Heart right ventricle (tissue), 16 donors: ENCODE measurements at regions not wholly inside any gene's neighbourhood (a gene's known extent, or its start where the extent isn't known, plus 50 kb on each side); places are given as distances from the start of the nearest gene placed in this dataset.

ENCODE experiments used
- ATAC-seq, 8 donors: fragments of 200-7000 bp; cut with Tn5 transposase; one replicate each; pipeline ENCODE4 v1.9.1; 2020; ENCODE audit warnings: mild to moderate bottlenecking in 8 of 8, moderate library complexity in 8 of 8, moderate number of reproducible peaks in 1 of 8
- DNase-seq, 2 donors: peaks; one replicate each; pipeline ENCODE4 v3.0.0-alpha.2; 2020
- H3K27ac ChIP-seq, 10 donors: fragments of 200-600 bp; sonication (generic) in 2 of 10; one replicate each; pipeline versions ENCODE4 v1.5.0 to v1.8.0; 2020 to 2022; ENCODE audit warnings: mild to moderate bottlenecking in 3 of 10
- H3K27me3 ChIP-seq, 7 donors: fragments of 200-600 bp; one replicate each; pipeline ENCODE4 v1.8.0; 2021 to 2022; ENCODE audit warnings: mild to moderate bottlenecking in 2 of 7
- H3K36me3 ChIP-seq, 9 donors: fragments of 200-600 bp; sonication (generic) in 1 of 9; one replicate each; pipeline versions ENCODE4 v1.5.0 to v1.8.0; 2020 to 2022; ENCODE audit warnings: mild to moderate bottlenecking in 2 of 9
- H3K4me1 ChIP-seq, 9 donors: fragments of 200-600 bp; sonication (generic) in 1 of 9; one replicate each; pipeline versions ENCODE4 v1.5.0 to v1.8.0; 2020 to 2022; ENCODE audit warnings: mild to moderate bottlenecking in 4 of 9
- H3K4me3 ChIP-seq, 10 donors: fragments of 200-600 bp; sonication (generic) in 2 of 10; one replicate each; pipeline versions ENCODE4 v1.5.0 to v1.8.0; 2020 to 2022; ENCODE audit warnings: mild to moderate bottlenecking in 7 of 10, moderate library complexity in 2 of 10
- H3K9me3 ChIP-seq, 11 donors: fragments of 200-600 bp in 10 of 11; sonication (generic) in 2 of 11; one replicate each; pipeline versions ENCODE4 v1.5.0 to v1.8.0; 2013 to 2022; ENCODE audit warnings: mild to moderate bottlenecking in 2 of 11, control low read depth in 1 of 11, moderate library complexity in 1 of 11
- WGBS, 2 donors: extraction: QIAGEN DNeasy Blood & Tissue Kit; methylation state at CpG; one replicate each; pipeline ENCODE4 v1.1.7; 2013; ENCODE audit warnings: inconsistent platforms in 1 of 2; 5-methylcytosine and 5-hydroxymethylcytosine counted together
- intact Hi-C, 10 donors: fragments of 100-400 bp; cut with DNase I; formaldehyde crosslinking; loops; one replicate each; pipeline versions ENCODE4 v1.11.1 to v1.14.2; 2022
- TF ChIP-seq, protein P1 (sequence below), 9 donors: fragments of 200-600 bp; sonication (generic) in 2 of 9; IDR thresholded peaks; one replicate each; pipeline versions ENCODE4 v1.5.0 to v1.8.0; 2021 to 2022; ENCODE audit warnings: antibody characterized with exemption in 9 of 9, mild to moderate bottlenecking in 5 of 9, moderate library complexity in 1 of 9
- donor health status: Arrhythmogenic right ventricular cardiomyopathy.
- donor health status: ischemic (EF 13 %, LVEDD 7.1; RV severe dilation, severe dysfunction).
- donor health status: healthy with polysubstance abuse.
- donor health status: DM: no; HTN: yes; CAD: no.
- donor health status: DM: no; HTN: no; CAD: no.
- donor health status: ischemic (EF 25% LVEDD 6.9; RV normal size, moderate dysfunction).
- donor health status: ischemic (EF 25% LVEDD 5.7; RV mildly dilated, moderate dysfunction).
- donor health status: healthy.
- donor health status: DM: yes; HTN: yes; CAD: no.
- donor health status: Ischemic cardiomyopathy.
- donor health status: ischemic (EF 35%, LVEDD 5.7; RV mildly dilated, moderate dysfunction).
- donor health status: nonischemic (EF 11% LVEDD 7.7; RV severe dilation, severe dysfunction).
- donor health status: DM: yes; HTN: yes; CAD: no.
- donor health status: PGD.
- donor health status: ischemic (EF 29% LVEDD 5.4; RV normal size, mild dysfunction).
- donor health status: nonischemic (EF 23%, LVEDD 6.1; RV moderate dilation, normal function).

DNA sequence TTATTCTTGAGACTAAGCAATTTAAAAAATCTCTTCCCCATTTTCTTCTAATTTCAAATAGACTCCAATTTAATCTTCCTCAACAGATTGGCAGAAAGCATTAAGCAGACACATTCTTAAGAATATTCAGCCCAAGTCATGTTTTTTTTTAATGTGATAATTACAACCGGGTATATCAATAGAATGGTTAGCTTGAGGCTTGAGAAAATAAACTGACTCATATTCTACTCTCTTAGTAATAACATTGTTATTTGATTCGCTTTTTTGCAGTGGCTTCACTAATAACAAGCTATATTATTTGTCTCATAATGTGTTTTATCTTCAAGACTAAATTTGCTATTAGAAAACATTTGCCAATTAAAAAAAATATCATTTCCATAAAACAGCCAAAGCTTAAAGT is 488.6 kb upstream of the RGS18 start:
- DNase-seq, result no peak
- Histone ChIP-seq H3K4me3 (no peak overlapping the region), H3K4me1 (no peaks in the 10 kb centered on the region), H3K9me3 (no peaks in the 10 kb centered on the region), H3K27me3 (no peaks in the 10 kb centered on the region), H3K27ac (no peak overlapping the region), H3K36me3 (no peaks in the 10 kb centered on the region)
- ATAC-seq, result no peak
- intact Hi-C loops, result loop anchor here in 1 of 10 donors (2.0 kb wide), 1 partner anchor 21 kb away; no protein-coding TSS in a partner anchor
- WGBS, 2 donors, result 73 to 75% methylated on average over 2 of the region's 2 CpGs
- TF ChIP-seq, protein P1, sequence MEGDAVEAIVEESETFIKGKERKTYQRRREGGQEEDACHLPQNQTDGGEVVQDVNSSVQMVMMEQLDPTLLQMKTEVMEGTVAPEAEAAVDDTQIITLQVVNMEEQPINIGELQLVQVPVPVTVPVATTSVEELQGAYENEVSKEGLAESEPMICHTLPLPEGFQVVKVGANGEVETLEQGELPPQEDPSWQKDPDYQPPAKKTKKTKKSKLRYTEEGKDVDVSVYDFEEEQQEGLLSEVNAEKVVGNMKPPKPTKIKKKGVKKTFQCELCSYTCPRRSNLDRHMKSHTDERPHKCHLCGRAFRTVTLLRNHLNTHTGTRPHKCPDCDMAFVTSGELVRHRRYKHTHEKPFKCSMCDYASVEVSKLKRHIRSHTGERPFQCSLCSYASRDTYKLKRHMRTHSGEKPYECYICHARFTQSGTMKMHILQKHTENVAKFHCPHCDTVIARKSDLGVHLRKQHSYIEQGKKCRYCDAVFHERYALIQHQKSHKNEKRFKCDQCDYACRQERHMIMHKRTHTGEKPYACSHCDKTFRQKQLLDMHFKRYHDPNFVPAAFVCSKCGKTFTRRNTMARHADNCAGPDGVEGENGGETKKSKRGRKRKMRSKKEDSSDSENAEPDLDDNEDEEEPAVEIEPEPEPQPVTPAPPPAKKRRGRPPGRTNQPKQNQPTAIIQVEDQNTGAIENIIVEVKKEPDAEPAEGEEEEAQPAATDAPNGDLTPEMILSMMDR (IDR thresholded peaks at IDR 0.05), result no peak

DNA sequence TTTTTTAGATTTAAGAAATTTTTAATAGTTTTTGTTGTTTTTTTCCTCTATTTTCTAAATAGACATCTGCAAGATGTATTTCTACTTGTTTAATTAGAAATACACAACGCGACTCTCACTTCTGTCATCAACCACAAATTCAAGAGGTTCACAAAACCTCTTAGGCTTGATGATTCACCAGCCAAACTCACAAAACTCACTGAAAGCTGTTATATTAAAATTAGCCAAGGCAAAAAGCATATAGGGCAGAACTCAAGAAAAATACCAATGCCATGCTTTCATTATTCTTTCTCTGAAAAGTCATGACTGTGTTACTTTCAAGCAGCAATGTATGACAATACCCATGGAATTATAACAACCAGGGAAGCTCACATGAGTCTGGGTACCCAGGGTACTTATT is 487.0 kb upstream of the RGS18 start:
- WGBS, 2 donors, result 96 to 97% methylated on average over 2 of the region's 2 CpGs
- ATAC-seq, result no peak
- TF ChIP-seq, protein P1 (IDR thresholded peaks at IDR 0.05), result no peak
- Histone ChIP-seq H3K27ac (no peak overlapping the region), H3K9me3 (no peaks in the 10 kb centered on the region), H3K36me3 (no peaks in the 10 kb centered on the region), H3K27me3 (no peaks in the 10 kb centered on the region), H3K4me1 (no peaks in the 10 kb centered on the region), H3K4me3 (no peak overlapping the region)
- no peak for DNase-seq
- intact Hi-C loops, result loop anchor here in 1 of 10 donors (2.0 kb wide), 1 partner anchor 22 kb away; no protein-coding TSS in a partner anchor

DNA sequence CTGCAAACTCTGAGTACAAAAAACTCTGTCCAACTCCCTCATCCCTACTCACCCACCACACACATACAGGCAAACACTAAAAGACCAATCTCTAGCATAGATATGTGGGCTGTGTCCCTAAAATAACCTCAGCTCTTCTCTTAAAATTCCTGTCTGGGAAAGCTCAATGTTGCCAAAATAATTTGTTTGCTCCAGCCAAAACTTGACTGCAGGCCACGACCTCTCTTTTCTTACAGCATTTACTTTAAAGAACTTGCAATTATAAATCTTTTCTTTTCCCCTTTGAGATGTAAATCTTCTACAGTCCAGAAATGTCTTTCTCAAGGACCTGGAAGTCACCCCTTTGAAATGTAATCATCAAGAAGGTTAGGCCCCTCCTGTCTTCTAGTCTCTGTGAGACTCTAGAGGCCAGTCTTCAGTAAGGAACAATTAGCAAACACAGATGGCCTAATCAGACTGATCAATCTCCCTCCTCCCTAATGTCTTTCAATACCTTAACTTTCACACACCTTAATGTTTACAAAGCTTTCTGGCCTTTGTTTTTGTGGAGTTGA is 483.6 kb upstream of the RGS18 start:
- TF ChIP-seq, protein P1 (IDR thresholded peaks at IDR 0.05), result no peak
- no peak for ATAC-seq

DNA sequence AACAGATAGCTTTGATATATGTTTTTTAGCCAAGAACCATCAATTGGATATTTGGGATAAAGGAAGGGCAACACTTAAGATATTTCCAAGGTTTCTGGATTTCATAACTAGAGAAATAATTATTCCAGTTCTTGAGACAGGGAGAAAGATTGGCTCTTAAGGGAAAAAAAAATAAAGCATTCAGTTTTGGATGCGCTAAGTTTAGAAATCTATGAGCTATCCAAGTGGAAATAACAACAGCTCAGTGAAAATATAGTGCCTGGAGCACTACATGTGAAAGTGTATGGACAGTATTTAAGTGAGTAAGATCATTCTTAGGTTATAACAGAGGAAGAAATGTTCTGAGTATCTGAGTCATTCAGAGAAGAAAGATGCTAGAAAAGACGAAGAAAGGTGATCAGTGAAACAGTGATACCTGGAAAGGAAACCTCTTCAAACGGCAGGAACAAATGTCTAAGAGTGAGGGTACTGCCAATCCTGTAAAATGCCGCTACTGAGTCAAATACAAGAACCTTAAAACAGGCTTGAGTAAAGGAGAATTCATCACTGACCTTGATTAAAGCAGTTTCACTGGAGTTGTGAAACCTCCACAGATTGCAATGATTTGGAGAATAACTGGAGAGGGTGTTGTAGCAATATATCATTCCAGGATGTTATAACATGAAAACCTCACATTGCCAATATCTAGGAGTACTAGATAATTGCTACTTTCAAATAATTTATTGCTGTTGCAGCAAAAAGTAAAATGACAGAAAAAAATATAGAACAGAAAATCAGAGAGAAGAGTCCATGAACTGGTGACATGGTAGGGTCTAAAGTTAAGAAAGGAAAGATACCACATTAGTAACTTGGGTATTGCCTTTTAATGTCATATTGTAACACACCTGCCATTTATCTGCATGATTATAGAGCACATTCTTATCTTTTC is 482.1 kb upstream of the RGS18 start:
- TF ChIP-seq, protein P1 (IDR thresholded peaks at IDR 0.05), result no peak
- H3K36me3 ChIP-seq, result no peaks in the 10 kb centered on the region
- peaks cover 0 to 7% (median 0%) of the 10 kb centered on the region in 11 donors for H3K9me3 ChIP-seq

More for the DNA sequence above, 483.6 kb upstream of the RGS18 start:
- Histone ChIP-seq H3K36me3 (no peaks in the 10 kb centered on the region), H3K27ac (no peak overlapping the region), H3K9me3 (peaks cover 0 to 6% (median 0%) of the 10 kb centered on the region in 11 donors), H3K27me3 (no peaks in the 10 kb centered on the region), H3K4me1 (no peaks in the 10 kb centered on the region), H3K4me3 (no peak overlapping the region)
- intact Hi-C loops, result no loop called here
- 5 to 11% methylated on average over 1 of the region's 1 CpG for WGBS, 2 donors
- no peak for DNase-seq

More for the DNA sequence above, 482.1 kb upstream of the RGS18 start:
- H3K27me3 ChIP-seq, result no peaks in the 10 kb centered on the region
- ATAC-seq (no peak), DNase-seq (no peak)
- no peaks in the 10 kb centered on the region for H3K4me1 ChIP-seq
- H3K4me3 ChIP-seq, result no peak overlapping the region
- no peak overlapping the region for H3K27ac ChIP-seq
- intact Hi-C loops, result no loop called here
- WGBS, 2 donors, result 78 to 87% methylated on average over 4 of the region's 4 CpGs
